DND-41 (cell line): ENCODE measurements at regions not wholly inside any gene's neighbourhood (a gene's known extent, or its start where the extent isn't known, plus 50 kb on each side); places are given as distances from the start of the nearest gene placed in this dataset.

ENCODE experiments used
- EZH2 ChIP-seq: IDR thresholded peaks from 3 replicates; pipeline ENCODE4 v1.6.1; 2012; ENCODE audit warnings: borderline replicate concordance, low read depth, mild to moderate bottlenecking, moderate library complexity, low read length, inconsistent platforms; ENCODE audit not compliant: severe bottlenecking
- TF ChIP-seq, protein P1 (sequence below): IDR thresholded peaks from 2 replicates; pipeline ENCODE4 v1.5.1; 2012; ENCODE audit warnings: borderline replicate concordance, low read length, moderate library complexity, mild to moderate bottlenecking; ENCODE audit not compliant: poor library complexity, severe bottlenecking; ENCODE audit errors: extremely low read depth

DNA sequence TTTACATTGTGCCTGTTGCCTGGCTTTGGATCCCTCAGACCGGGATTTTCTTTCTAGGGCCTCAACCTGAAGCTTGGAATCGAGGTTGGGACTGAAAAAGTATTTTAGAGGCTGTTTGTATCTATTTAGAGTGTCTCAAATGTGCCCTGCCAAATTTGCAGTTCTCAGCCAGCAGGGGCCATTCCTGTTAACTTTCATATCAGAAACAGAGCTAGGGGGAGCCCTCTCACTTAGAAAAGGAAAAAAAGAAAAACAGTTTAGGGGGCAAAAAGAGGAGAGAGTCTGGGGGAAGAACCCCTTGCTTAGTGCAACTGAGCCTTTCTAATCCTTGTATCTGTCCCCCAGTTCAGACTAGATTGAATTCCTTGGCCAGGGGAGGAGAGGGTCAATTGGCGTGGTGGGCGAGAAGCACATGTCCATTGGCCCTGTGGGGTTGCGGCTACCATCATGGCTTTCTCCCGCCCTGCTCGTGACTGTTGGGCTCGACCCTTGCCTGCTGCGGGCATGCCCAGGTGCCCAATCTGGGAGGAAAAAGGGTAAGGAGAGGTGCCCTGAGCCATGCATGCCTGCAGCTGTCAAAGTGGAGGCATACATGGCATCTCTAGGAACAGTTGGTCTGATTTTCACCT, 101.6 kb downstream of the CFAP44 start:
- TF ChIP-seq, protein P1, sequence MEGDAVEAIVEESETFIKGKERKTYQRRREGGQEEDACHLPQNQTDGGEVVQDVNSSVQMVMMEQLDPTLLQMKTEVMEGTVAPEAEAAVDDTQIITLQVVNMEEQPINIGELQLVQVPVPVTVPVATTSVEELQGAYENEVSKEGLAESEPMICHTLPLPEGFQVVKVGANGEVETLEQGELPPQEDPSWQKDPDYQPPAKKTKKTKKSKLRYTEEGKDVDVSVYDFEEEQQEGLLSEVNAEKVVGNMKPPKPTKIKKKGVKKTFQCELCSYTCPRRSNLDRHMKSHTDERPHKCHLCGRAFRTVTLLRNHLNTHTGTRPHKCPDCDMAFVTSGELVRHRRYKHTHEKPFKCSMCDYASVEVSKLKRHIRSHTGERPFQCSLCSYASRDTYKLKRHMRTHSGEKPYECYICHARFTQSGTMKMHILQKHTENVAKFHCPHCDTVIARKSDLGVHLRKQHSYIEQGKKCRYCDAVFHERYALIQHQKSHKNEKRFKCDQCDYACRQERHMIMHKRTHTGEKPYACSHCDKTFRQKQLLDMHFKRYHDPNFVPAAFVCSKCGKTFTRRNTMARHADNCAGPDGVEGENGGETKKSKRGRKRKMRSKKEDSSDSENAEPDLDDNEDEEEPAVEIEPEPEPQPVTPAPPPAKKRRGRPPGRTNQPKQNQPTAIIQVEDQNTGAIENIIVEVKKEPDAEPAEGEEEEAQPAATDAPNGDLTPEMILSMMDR = peak; percentile 26
- TF ChIP-seq EZH2 = no peak
